Suppressor macrophage treated with lipopolysaccharide for 1 hour (primary cell): ENCODE measurements at regions not wholly inside any gene's neighbourhood (a gene's known extent, or its start where the extent isn't known, plus 50 kb on each side); places are given as distances from the start of the nearest gene placed in this dataset.

Source experiments
- DNase-seq, 3 donors: peaks; one replicate each; pipeline ENCODE4 v3.0.0-alpha.2; 2020 to 2022

- no peak for DNase-seq
These were observed 140.9 kb downstream of the ANKRD60 start for GRCh38 chr20:58087562-58087858.

- peak; percentile 33 to 55 (median 45) for DNase-seq
These were observed 141.5 kb downstream of the ANKRD60 start for GRCh38 chr20:58086763-58087561.

GRCh38 chr20:58084966-58085365 lies 143.5 kb downstream of the ANKRD60 start:
- DNase-seq, result no peak

GRCh38 chr20:58084566-58084965 lies 143.9 kb downstream of the ANKRD60 start:
- no peak for DNase-seq

GRCh38 chr20:58081846-58082245 lies 146.6 kb downstream of the ANKRD60 start:
- DNase-seq, result peak in 1 of 3 donors; percentile 4

- DNase-seq, result no peak
These were observed 149.5 kb downstream of the ANKRD60 start for GRCh38 chr20:58078741-58079522.

GRCh38 chr20:58077282-58077681 lies 151.2 kb downstream of the ANKRD60 start:
- no peak for DNase-seq

- no peak for DNase-seq
These were observed 152.0 kb downstream of the ANKRD60 start for GRCh38 chr20:58076405-58076804.

GRCh38 chr20:58075586-58076345 lies 152.7 kb downstream of the ANKRD60 start:
- no peak for DNase-seq

- no peak for DNase-seq
These were observed 154.3 kb downstream of the ANKRD60 start for GRCh38 chr20:58073945-58074856.

GRCh38 chr20:58072695-58073671 lies 155.5 kb downstream of the ANKRD60 start:
- no peak for DNase-seq

GRCh38 chr20:58071991-58072390 lies 156.5 kb downstream of the ANKRD60 start:
- no peak for DNase-seq

GRCh38 chr20:58071298-58071697 lies 157.2 kb downstream of the ANKRD60 start:
- DNase-seq, result no peak

GRCh38 chr20:58070664-58071196 lies 157.7 kb downstream of the ANKRD60 start:
- no peak for DNase-seq

- DNase-seq, result no peak
These were observed 158.4 kb downstream of the ANKRD60 start for GRCh38 chr20:58069796-58070663.

GRCh38 chr20:58069207-58069606 lies 159.2 kb downstream of the ANKRD60 start:
- DNase-seq, result no peak

GRCh38 chr20:58065508-58066361 lies 162.7 kb downstream of the ANKRD60 start:
- no peak for DNase-seq

GRCh38 chr20:58064411-58065010 lies 163.9 kb downstream of the ANKRD60 start:
- DNase-seq, result no peak

- no peak for DNase-seq
These were observed 169.3 kb downstream of the ANKRD60 start for GRCh38 chr20:58059260-58059544.
